ENCODE measurements at regions not wholly inside any gene's neighbourhood (a gene's known extent, or its start where the extent isn't known, plus 50 kb on each side); places are given as distances from the start of the nearest gene placed in this dataset.

DNA sequence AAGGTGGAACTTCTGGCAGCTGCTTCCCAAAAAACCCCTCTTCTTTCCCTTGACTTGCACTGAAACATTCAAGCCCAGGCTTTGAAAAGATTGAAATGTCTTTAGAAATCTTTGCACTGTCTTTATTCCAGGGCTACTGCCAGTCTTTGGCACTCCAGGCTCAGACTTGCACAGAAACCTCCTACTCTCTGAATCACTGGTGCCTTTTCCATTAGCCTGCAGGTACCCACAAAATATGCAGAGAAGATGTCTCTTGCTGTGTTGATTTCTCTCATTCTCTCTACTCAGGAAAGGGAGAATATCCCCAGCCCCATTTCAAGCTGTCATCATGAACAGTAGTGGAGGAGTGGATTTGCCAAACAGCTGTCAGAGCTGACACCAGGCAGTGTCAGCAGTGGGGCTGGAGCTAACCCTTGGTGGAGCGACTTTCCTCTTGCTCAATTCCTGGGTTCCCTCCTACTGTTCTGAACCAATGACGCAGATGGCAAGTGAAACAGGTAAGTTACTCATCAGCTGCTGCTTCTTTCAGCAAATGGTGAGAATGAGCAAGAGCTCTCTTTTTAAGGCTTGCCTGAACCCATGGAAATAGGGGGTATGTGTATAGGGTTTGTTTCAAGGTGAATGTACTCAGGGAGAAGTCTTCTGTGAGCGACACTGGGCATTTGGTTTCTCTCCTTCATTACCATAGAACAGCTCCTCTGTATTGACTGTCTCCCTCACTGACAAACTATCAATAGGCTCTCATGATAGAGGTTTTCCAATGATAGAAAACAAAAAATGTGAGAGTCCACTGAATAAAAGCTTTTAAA is 362.4 kb downstream of the ADRA2A start:
- intact Hi-C loops (cut with DNase I): no loop called here
- Histone ChIP-seq H3K27ac (no peak overlapping the region), H3K27me3 (no peaks in the 10 kb centered on the region), H3K4me3 (no peak overlapping the region), H3K36me3 (no peaks in the 10 kb centered on the region), H3K4me1 (ENCODE audit: insufficient read depth) (no peaks in the 10 kb centered on the region), H3K9me3 (no peaks in the 10 kb centered on the region)
- 89 to 91% (median 90%) methylated on average over 3 of the region's 3 CpGs for WGBS, 3 donors
- no peak for TF ChIP-seq EP300 (IDR thresholded peaks at IDR 0.05)
- TF ChIP-seq, protein P1, sequence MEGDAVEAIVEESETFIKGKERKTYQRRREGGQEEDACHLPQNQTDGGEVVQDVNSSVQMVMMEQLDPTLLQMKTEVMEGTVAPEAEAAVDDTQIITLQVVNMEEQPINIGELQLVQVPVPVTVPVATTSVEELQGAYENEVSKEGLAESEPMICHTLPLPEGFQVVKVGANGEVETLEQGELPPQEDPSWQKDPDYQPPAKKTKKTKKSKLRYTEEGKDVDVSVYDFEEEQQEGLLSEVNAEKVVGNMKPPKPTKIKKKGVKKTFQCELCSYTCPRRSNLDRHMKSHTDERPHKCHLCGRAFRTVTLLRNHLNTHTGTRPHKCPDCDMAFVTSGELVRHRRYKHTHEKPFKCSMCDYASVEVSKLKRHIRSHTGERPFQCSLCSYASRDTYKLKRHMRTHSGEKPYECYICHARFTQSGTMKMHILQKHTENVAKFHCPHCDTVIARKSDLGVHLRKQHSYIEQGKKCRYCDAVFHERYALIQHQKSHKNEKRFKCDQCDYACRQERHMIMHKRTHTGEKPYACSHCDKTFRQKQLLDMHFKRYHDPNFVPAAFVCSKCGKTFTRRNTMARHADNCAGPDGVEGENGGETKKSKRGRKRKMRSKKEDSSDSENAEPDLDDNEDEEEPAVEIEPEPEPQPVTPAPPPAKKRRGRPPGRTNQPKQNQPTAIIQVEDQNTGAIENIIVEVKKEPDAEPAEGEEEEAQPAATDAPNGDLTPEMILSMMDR (IDR thresholded peaks at IDR 0.05): no peak
- TF ChIP-seq POLR2A (IDR thresholded peaks at IDR 0.05): no peak
- no peak for DNase-seq

DNA sequence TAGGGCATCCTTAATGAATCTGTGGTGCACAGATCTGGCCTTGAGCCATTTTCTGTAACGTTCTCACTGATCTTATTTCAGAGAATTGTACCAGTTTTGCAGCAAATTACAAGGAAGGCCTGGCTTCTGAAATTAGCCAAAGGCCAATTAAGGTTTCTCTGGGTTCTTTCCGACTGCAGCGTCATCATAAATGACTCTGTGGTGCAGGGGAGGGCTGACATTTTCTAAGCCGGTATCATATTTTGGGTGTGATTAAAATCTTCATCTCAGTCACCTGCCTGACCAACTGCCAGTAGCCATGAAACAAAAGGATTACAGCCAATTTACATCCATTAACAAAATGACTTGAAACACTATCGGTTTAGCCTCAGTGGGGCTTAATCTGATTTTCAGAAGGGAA is 363.7 kb downstream of the ADRA2A start:
- Histone ChIP-seq H3K4me1 (ENCODE audit: insufficient read depth) (no peaks in the 10 kb centered on the region), H3K9me3 (no peaks in the 10 kb centered on the region), H3K36me3 (no peaks in the 10 kb centered on the region), H3K27ac (no peak overlapping the region), H3K4me3 (no peak overlapping the region), H3K27me3 (no peaks in the 10 kb centered on the region)
- 62 to 70% (median 66%) methylated on average over 5 of the region's 5 CpGs for WGBS, 3 donors
- DNase-seq: no peak
- intact Hi-C loops (cut with DNase I): no loop called here
- TF ChIP-seq EP300 (IDR thresholded peaks at IDR 0.05) (no peak), POLR2A (IDR thresholded peaks at IDR 0.05) (no peak)
- TF ChIP-seq, protein P1 (IDR thresholded peaks at IDR 0.05): no peak

DNA sequence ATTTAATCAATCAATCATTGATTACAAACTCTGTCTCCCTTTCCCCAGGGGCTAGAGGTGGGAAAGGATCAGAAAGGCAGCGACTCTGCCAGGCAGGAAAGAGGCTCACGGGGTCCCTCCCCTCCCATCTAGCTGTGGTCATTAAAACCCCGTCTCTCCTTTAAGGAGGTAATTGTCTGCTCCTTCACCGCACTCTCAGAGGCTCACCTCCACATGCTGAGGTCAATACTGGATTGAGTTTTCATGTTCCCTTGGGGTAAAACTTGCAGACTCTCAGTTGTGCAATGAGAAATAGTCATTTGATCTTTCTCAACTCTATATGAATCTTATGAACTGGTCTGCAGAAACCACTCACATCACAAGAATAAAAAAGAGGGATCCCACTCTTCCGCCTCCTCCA is 368.8 kb downstream of the ADRA2A start:
- Histone ChIP-seq H3K36me3 (no peaks in the 10 kb centered on the region), H3K27me3 (no peaks in the 10 kb centered on the region), H3K9me3 (no peaks in the 10 kb centered on the region), H3K4me1 (ENCODE audit: insufficient read depth) (no peaks in the 10 kb centered on the region), H3K27ac (no peak overlapping the region), H3K4me3 (no peak overlapping the region)
- TF ChIP-seq EP300 (IDR thresholded peaks at IDR 0.05): no peak
- TF ChIP-seq POLR2A (IDR thresholded peaks at IDR 0.05): no peak
- TF ChIP-seq, protein P1 (IDR thresholded peaks at IDR 0.05): no peak
- no peak for DNase-seq
- WGBS, 3 donors: 29 to 35% (median 33%) methylated on average over 5 of the region's 5 CpGs
- intact Hi-C loops (cut with DNase I): no loop called here

DNA sequence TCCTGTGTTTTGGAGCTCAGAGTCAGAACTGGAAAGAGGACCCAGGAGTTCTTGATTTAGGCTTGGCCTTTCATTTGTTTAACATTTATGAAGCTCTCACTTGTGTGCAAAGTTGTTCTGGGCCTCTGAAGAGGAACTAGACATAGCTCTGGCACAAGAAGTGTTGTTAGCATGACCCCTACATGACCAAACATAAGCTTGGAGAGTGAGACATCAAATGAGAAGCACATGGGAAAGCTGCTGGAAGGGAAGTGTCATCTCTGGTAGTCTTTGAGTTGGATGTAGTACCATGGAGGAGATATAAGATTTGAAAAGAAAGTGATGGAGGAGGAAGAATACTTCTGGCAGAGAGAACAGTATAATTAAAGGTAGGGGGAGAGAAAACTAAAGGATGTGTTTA is 370.1 kb downstream of the ADRA2A start:
- DNase-seq: no peak
- H3K27ac ChIP-seq: no peak overlapping the region
- TF ChIP-seq EP300 (IDR thresholded peaks at IDR 0.05): no peak
- TF ChIP-seq, protein P1 (IDR thresholded peaks at IDR 0.05): no peak
- TF ChIP-seq POLR2A (IDR thresholded peaks at IDR 0.05): no peak
- H3K4me1 ChIP-seq (ENCODE audit: insufficient read depth): no peaks in the 10 kb centered on the region
- H3K36me3 ChIP-seq: no peaks in the 10 kb centered on the region
- H3K4me3 ChIP-seq: no peak overlapping the region
- intact Hi-C loops (cut with DNase I): no loop called here
- no peaks in the 10 kb centered on the region for H3K27me3 ChIP-seq
- no peaks in the 10 kb centered on the region for H3K9me3 ChIP-seq
